Upper lobe of left lung (tissue), 4 donors: ENCODE measurements at regions not wholly inside any gene's neighbourhood (a gene's known extent, or its start where the extent isn't known, plus 50 kb on each side); places are given as distances from the start of the nearest gene placed in this dataset.

Experiments
- POLR2A ChIP-seq, 4 donors: fragments of 450-650 bp; IDR thresholded peaks; one replicate each; pipeline ENCODE4 v1.5.1; 2016 to 2017; ENCODE audit warnings: antibody characterized with exemption in 4 of 4, mild to moderate bottlenecking in 2 of 4
- POLR2AphosphoS5 ChIP-seq, 2 donors: sonication (generic); formaldehyde crosslinking; IDR thresholded peaks; one replicate each; pipeline ENCODE4 v1.5.1; 2017; ENCODE audit warnings: antibody characterized with exemption in 2 of 2
- TF ChIP-seq, protein P1 (sequence below), 6 experiments: fragments of 450-650 bp in 4 of 6; fragments of 200-600 bp in 2 of 6; sonication (generic) in 2 of 6; IDR thresholded peaks; one replicate each; pipeline ENCODE4 v1.5.1; 2016 to 2019; ENCODE audit warnings: antibody characterized with exemption in 6 of 6

DNA sequence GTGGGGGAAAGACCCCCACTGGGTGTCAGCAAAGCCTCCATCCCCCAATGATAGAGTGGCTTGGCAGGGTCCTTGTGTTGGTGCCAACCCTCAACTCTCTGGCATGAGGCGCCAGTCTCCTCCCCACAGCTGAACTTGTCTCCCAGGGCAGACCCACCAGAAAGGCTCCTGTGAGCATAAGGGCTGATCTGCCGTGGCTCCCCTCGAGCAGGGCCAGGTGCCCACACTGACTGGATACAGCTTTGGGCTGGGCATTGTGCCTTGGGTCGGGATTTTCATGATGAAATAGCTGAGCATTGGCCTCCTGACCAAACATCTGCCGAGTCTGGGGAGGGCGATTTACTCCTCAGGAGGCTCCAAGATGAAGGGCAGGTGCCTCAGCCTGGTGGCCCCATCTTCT, 68.1 kb upstream of the NPTX2 start:
- TF ChIP-seq, protein P1, sequence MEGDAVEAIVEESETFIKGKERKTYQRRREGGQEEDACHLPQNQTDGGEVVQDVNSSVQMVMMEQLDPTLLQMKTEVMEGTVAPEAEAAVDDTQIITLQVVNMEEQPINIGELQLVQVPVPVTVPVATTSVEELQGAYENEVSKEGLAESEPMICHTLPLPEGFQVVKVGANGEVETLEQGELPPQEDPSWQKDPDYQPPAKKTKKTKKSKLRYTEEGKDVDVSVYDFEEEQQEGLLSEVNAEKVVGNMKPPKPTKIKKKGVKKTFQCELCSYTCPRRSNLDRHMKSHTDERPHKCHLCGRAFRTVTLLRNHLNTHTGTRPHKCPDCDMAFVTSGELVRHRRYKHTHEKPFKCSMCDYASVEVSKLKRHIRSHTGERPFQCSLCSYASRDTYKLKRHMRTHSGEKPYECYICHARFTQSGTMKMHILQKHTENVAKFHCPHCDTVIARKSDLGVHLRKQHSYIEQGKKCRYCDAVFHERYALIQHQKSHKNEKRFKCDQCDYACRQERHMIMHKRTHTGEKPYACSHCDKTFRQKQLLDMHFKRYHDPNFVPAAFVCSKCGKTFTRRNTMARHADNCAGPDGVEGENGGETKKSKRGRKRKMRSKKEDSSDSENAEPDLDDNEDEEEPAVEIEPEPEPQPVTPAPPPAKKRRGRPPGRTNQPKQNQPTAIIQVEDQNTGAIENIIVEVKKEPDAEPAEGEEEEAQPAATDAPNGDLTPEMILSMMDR (IDR thresholded peaks at IDR 0.05): no peak
- TF ChIP-seq POLR2A (IDR thresholded peaks at IDR 0.05) (no peak), POLR2AphosphoS5 (IDR thresholded peaks at IDR 0.05) (no peak)
